ENCODE measurements at regions not wholly inside any gene's neighbourhood (a gene's known extent, or its start where the extent isn't known, plus 50 kb on each side); places are given as distances from the start of the nearest gene placed in this dataset.
A peak's percentile ranks its signal among the peaks of the same experiment; 100 is the strongest.

DNA sequence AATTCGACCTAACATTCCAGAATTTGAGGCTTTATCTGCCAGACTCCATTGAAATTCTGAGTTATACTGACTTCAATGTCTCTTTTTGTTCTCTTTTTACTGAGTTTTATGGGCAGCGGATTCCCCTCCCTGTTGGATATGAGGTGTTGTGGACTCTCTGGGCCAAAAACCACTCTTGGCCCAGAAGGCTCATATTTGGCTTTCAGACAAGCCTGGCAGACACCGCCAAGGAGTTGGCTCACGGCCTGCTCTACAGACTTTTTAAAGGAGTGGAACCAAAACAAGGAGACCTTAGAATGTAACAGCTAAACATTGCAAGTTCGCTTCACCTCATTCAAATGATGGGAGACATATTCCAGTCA lies 206.4 kb upstream of the NCKAP5 start:
- DNase-seq: no peak

DNA sequence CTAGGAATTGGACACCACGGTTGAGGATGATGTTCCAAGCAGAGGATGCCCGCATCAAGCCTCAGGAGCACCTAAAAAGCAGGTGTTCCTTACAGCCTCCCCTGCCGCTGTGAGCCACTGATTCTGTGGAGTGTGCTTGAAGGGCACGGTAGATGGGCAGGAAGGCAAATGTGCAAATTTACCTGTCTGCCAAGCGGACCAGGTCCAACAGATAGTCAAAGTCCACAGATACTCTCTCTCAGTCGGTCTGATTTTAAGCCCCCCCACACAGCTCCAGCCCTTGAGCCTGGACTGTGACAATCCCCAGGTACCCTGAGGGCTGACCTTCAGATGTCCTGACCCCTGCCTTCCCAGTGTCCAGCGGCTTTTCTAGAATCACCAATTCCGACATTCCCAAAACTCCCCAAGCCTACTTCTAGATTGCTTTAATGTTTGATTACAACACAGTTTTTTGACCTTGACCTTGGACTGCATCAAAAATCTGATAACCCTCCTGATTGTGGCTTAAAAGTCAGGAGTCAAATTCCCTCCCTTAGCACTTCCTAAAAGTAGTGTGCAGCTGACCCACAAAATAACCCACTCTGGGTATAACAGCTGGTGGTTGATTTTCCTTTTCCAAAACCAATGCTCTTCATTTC lies 208.8 kb upstream of the NCKAP5 start:
- DNase-seq: no peak

GRCh38 chr2:133777574-133777960 lies 209.3 kb upstream of the NCKAP5 start:
- DNase-seq: no peak

DNA sequence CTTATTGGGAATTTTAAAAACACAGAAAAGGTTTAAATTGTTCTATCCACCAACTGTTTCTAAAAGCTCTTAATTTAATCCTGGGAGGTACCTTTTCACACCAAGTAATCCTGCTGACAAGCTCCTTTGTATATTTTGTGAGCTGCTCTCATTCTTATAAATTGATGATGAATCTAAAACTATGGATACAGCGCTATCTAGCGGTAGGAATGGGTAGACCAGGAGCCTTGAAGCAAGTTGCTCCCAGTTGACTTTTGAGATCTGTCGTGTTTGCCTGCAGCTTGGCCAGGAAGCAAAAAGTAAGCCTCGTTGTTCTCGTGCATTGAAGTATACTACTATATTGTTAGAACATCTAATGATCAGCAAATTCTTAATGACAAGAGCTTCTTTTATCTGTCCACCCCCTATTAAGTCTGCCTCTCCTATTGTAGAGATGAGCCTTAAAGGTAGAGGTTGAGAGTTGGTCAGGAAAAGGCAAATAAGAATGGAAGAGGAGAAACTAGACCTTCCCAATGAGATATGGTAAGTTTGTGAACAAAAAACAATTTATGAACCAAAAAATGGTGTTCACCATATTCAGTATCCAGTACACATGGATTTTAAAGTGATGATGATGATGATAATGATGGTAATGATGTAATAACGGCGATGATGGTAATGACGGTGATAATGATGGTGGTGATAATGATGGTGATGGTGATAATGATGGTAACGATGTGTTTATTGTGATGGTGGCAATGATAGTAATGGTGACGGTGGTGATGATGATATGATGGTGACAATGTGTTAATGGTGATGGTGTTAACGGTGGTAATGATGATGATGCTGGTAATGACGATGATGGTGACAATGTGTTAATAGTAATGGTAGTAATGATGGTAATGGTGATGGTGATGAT lies 212.1 kb upstream of the NCKAP5 start:
- peak; percentile 95 for DNase-seq

DNA sequence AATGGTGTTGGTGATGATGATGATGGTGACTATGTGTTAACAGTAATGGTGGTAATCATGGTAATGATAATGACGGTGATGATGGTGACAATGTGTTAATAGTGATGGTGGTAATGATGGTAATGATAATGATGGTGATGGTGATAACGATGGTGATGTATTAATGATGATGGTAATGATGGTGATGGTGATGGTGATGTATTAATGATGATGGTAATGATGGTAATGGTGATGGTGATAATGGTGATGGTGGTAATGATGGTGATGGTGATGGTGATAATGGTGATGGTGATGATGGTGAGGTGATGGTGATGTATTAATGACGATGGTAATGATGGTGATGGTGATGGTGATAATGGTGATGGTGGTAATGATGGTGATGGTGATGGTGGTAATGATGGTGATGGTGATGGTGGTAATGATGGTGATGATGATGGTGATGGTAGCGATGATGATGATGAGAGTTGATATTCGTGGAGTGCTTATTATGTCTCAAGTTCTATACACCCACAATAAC lies 212.8 kb upstream of the NCKAP5 start:
- DNase-seq: no peak

- no peak for DNase-seq
These were observed 218.9 kb upstream of the NCKAP5 start for GRCh38 chr2:133787207-133787606.

DNA sequence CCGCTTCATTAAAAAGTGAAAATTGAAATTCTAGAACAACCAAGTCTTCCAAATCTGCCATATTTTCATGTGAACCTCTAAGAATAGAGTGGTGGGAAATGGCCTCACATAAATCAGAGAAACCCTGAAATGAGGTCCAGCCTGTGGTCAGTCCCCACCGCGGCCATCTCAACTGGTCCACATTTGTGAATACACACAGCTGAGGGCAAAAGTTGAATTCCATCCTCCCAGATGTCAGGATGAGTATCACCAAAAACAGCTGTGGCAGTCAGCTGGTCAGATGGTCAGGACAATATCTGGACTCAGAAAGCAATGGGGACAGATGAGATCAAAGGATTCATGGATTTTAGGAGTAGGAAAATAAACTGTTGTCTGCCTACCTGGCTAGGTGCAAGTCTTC lies 219.4 kb upstream of the NCKAP5 start:
- DNase-seq: no peak

- no peak for DNase-seq
These were observed 220.1 kb upstream of the NCKAP5 start for GRCh38 chr2:133788386-133788785.

DNA sequence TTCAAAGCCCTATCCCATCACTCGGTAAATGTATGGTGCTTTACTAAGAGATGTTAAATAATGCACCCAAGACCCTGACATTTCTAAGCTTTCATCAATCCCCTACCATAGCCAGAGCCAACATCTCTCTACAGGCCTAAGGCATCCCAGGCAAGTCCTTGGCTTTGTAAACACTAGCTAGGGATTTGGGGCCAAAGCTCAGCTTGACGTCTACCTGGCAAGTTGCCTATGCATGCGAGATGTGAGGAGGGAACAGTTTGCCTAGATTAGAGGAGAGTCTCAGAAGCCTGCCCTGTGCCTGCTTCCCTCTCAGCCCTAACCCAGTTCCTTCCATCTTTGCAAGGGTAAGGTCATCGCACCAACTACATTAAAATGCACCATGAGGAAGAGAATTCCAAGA lies 221.5 kb upstream of the NCKAP5 start:
- DNase-seq: no peak

GRCh38 chr2:133790711-133791110 lies 222.4 kb upstream of the NCKAP5 start:
- no peak for DNase-seq

- DNase-seq: no peak
These were observed 222.9 kb upstream of the NCKAP5 start for GRCh38 chr2:133791191-133791590.

- no peak for DNase-seq
These were observed 224.0 kb upstream of the NCKAP5 start for GRCh38 chr2:133792223-133792622.

DNA sequence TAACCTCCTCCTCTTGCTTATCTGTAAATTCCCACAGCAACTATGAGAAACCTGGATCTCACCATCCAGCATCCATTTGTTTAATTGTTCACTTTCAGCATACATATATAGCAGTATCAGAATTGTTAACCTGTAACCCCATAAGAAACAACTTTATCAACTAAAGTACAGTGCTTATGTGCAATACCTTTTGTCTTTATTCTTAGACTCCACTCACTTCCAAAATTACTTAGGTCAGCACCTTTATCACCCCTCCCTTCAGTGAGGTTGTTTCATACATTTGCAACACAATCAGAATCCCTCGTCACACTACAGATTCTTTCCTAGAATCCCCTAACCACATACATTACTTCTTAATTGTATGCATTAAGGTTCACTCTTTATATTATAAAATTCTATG lies 225.9 kb upstream of the NCKAP5 start:
- no peak for DNase-seq

GRCh38 chr2:133801946-133802345 lies 233.7 kb upstream of the NCKAP5 start:
- DNase-seq: no peak

DNA sequence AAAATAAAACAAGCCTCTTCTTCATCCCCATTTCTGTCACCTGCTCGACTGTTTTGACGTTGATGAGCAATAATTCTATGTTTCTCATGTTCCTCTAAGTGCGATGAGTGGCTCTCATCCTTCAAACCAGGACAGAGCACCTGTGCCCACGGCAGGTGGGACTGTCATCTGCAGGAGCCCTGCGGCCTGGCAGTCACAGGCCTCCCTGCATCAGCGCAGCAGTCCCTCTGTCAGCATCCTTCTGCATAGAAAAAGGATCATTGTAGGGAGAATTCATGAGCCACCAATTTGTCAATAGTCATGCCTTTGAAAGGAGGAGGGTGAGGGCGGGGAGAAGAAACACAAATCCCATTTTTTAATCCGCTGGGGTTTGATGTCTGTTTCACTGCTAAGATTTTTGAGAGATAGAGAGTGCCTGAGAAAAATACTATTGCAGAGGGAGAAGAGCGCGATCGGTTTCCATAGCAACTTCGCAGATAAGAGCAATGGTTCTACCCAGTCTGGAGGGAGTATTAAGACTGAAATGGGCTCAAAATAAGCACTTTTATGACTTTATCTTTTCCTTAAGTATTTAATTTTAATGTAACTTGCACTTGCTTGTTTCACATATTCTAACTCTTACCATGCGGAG lies 234.3 kb upstream of the NCKAP5 start:
- no peak for DNase-seq

GRCh38 chr2:133806564-133806963 lies 238.3 kb upstream of the NCKAP5 start:
- DNase-seq: no peak

- DNase-seq: no peak
These were observed 241.2 kb upstream of the NCKAP5 start for GRCh38 chr2:133809485-133809884.

DNA sequence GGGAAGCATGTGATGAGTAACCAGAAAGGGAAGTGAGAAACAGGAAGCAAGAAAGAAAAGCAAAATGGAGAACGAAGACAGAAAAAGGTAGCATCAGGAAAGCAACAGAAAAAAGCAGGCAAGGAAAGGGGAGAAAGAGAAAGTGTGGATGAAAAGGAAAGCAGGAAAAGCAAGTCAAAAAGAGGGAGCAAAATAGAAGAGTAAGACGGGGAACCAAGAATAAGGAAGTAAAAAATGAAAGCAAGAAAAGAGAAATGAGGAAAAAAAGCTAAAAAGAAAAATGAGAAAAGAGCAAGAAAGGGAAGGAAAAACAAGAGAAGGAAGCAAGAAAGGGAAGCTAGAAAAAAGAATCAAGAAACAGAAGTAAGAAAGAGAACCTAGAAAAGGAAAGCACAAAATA lies 242.3 kb upstream of the NCKAP5 start:
- DNase-seq: no peak

DNA sequence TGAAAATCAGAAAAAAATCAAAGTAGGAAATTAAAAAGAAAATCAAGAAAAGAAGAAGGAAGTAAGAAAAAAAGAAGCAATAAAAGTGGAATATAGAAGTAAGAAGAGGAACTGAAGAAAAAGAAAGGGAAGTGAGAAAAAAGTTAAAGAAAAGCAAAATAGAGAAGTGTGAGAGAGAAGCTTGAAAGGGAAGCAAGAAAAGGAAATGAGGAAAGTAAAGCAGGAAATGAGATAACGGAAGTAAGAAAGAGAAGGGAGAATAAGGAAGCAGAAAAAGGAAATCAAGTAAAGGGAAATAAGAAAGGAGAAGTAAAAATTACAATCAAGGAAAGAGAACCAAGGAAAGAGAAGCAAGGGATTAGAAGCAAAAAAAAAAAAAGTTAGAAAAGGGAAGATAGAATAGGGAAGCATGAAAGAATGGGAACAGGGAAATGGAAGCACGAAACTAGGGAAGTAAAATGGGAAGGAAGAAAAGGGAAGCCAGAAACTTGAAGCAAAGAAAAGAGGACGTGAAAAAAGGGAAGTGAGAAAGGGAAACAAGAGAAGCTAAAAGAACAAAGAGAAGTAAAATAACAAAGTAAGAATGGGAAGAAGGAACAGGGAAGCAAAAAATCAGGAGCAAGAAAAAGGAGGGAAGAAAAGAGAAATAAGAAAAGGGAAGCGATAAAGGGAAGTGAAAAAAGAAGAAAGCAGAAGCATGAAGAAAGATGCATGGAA lies 243.3 kb upstream of the NCKAP5 start:
- DNase-seq: no peak

DNA sequence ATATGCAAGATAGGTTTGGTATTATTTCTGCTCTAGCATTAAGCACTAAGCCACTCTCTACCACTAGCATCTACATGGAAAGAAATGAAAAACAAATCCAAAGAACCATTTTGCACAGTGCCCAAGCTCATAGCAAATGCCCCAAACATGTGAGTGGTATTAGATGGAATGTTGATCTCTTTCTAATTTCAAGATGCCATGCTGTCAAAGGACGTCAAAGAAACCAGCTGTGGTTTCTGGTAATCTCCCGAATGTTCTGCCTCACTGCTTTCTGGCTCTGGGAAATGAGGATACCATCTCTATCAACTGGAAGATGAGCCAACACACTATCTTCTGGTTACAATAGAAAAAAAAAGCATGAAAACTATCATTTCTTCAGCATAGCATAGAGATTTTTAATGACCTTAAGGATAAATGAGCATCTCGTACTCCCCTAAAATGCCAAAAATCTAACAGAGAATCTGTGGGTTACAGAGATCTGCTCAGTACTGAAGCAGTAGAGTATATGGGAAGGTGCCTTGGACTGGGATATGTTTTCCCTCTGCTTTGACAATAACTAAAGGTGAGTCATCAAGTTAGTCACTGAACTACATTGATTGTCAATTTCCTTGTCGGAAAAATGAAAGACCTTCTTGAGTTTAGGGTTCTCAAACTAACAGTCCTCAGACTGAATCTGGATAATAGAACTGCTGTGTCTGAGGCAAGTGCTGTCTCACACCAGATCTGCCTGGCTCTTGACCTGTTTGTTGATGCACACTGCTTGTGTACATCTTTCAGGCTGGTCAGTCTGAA lies 244.8 kb upstream of the NCKAP5 start:
- DNase-seq: no peak

GRCh38 chr2:133814890-133815289 lies 246.6 kb upstream of the NCKAP5 start:
- DNase-seq: no peak

DNA sequence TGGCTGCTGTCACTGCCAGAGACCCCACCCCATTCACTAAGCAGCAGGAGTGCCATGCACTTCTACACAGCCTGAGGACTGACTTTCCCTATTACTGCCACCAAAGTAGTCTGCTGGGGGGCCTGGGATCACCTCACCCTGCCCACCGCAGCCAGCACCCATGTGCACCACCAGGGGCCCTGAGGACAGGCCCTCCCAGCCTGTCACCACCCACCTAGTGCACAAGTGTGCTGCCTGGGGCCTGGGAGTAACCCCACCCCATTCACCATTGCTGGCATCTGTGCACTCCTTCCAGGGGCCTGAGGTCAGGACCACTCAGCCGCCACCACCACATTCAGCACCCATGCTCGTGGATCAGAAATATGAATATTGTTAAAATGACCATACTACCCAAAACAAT lies 247.8 kb upstream of the NCKAP5 start:
- no peak for DNase-seq

All from eye (tissue), 1 donor.